Liver (tissue), 8 donors: ENCODE measurements at regions not wholly inside any gene's neighbourhood (a gene's known extent, or its start where the extent isn't known, plus 50 kb on each side); places are given as distances from the start of the nearest gene placed in this dataset.

Experiments
- DNase-seq: peaks from one replicate; pipeline ENCODE4 v3.0.0-alpha.2; 2017; ENCODE audit warnings: low spot score
- H3K27ac ChIP-seq, 2 donors: one replicate each; pipeline ENCODE4 v1.7.0; 2013; ENCODE audit warnings: inconsistent platforms in 2 of 2, low read length in 2 of 2, control low read depth in 1 of 2, low read depth in 1 of 2, mild to moderate bottlenecking in 1 of 2
- H3K27me3 ChIP-seq, 4 donors: one replicate each; pipeline versions ENCODE4 v1.6.1 to v1.7.0; 2013; ENCODE audit warnings: low read length in 3 of 4, inconsistent platforms in 1 of 4, mild to moderate bottlenecking in 1 of 4, moderate library complexity in 1 of 4; ENCODE audit not compliant: control insufficient read depth in 4 of 4, insufficient read depth in 4 of 4
- H3K36me3 ChIP-seq, 4 donors: one replicate each; pipeline versions ENCODE4 v1.6.1 to v1.7.0; 2013; ENCODE audit warnings: low read length in 3 of 4, mild to moderate bottlenecking in 3 of 4, low read depth in 1 of 4, moderate library complexity in 1 of 4; ENCODE audit not compliant: control insufficient read depth in 4 of 4, insufficient read depth in 3 of 4
- H3K4me1 ChIP-seq, 4 donors: one replicate each; pipeline versions ENCODE4 v1.6.1 to v1.7.0; 2013; ENCODE audit warnings: low read length in 3 of 4, mild to moderate bottlenecking in 3 of 4, moderate library complexity in 1 of 4; ENCODE audit not compliant: control insufficient read depth in 4 of 4, insufficient read depth in 4 of 4
- H3K4me3 ChIP-seq, 3 donors: one replicate each; pipeline versions ENCODE4 v1.6.1 to v1.7.0; 2013; ENCODE audit warnings: low read length in 3 of 3, control low read depth in 1 of 3, low read depth in 1 of 3, mild to moderate bottlenecking in 1 of 3
- H3K9ac ChIP-seq, 2 donors: one replicate each; pipeline ENCODE4 v1.7.0; 2013; ENCODE audit warnings: low read length in 2 of 2, mild to moderate bottlenecking in 2 of 2, moderate library complexity in 2 of 2, control low read depth in 1 of 2, low read depth in 1 of 2
- H3K9me3 ChIP-seq, 4 donors: one replicate each; pipeline versions ENCODE4 v1.6.1 to v1.7.0; 2013; ENCODE audit warnings: low read length in 3 of 4; ENCODE audit not compliant: control insufficient read depth in 4 of 4
- ATF3 ChIP-seq: IDR thresholded peaks from 2 replicates; pipeline ENCODE4 v1.6.1; 2016; ENCODE audit warnings: antibody characterized with exemption
- CTCF ChIP-seq: fragments of 150-350 bp; IDR thresholded peaks from 2 replicates; pipeline ENCODE4 v1.5.1; 2017; ENCODE audit warnings: improper control_type of control experiment, low read depth, low read length; ENCODE audit not compliant: missing input control
- EGR1 ChIP-seq, 2 donors: IDR thresholded peaks; 2 replicates each; pipeline ENCODE4 v1.6.1; 2016 to 2018; ENCODE audit warnings: antibody characterized with exemption in 2 of 2, low read depth in 2 of 2
- FOXA1 ChIP-seq: IDR thresholded peaks from 2 replicates; pipeline ENCODE4 v1.6.1; 2016; ENCODE audit warnings: antibody characterized with exemption
- FOXA2 ChIP-seq: IDR thresholded peaks from 2 replicates; pipeline ENCODE4 v1.6.1; 2016; ENCODE audit warnings: antibody characterized with exemption
- GABPA ChIP-seq, 2 donors: IDR thresholded peaks in 1 of 2; conservative IDR thresholded peaks in 1 of 2; 2 replicates each; pipeline ENCODE4 v1.6.1; 2016; ENCODE audit warnings: antibody characterized with exemption in 2 of 2, mild to moderate bottlenecking in 1 of 2, moderate library complexity in 1 of 2
- HNF4A ChIP-seq, 2 donors: conservative IDR thresholded peaks; 2 replicates each; pipeline ENCODE4 v1.6.1; 2016; ENCODE audit warnings: antibody characterized with exemption in 2 of 2, mild to moderate bottlenecking in 2 of 2
- HNF4G ChIP-seq: IDR thresholded peaks from 2 replicates; pipeline ENCODE4 v1.6.1; 2016; ENCODE audit warnings: antibody characterized with exemption
- JUND ChIP-seq, 2 donors: IDR thresholded peaks; 2 replicates each; pipeline ENCODE4 v1.6.1; 2016; ENCODE audit warnings: antibody characterized with exemption in 2 of 2
- MAX ChIP-seq: IDR thresholded peaks from 2 replicates; pipeline ENCODE4 v1.6.1; 2016; ENCODE audit warnings: antibody characterized with exemption
- NR2F2 ChIP-seq: IDR thresholded peaks from 2 replicates; pipeline ENCODE4 v1.6.1; 2016; ENCODE audit warnings: antibody characterized with exemption
- RAD21 ChIP-seq, 2 donors: IDR thresholded peaks; 2 replicates each; pipeline ENCODE4 v1.6.1; 2016; ENCODE audit warnings: antibody characterized with exemption in 2 of 2, mild to moderate bottlenecking in 2 of 2
- REST ChIP-seq: IDR thresholded peaks from 2 replicates; pipeline ENCODE4 v1.6.1; 2016; ENCODE audit warnings: antibody characterized with exemption, mild to moderate bottlenecking
- RXRA ChIP-seq, 2 donors: IDR thresholded peaks; 2 replicates each; pipeline ENCODE4 v1.6.1; 2017 to 2018; ENCODE audit warnings: antibody characterized with exemption in 2 of 2, mild to moderate bottlenecking in 1 of 2
- SP1 ChIP-seq: IDR thresholded peaks from 2 replicates; pipeline ENCODE4 v1.6.1; 2018; ENCODE audit warnings: antibody characterized with exemption, mild to moderate bottlenecking
- TAF1 ChIP-seq: conservative IDR thresholded peaks from 2 replicates; pipeline ENCODE4 v1.6.1; 2016; ENCODE audit warnings: antibody characterized with exemption, mild to moderate bottlenecking
- YY1 ChIP-seq: IDR thresholded peaks from 2 replicates; pipeline ENCODE4 v1.6.1; 2016; ENCODE audit warnings: antibody characterized with exemption, mild to moderate bottlenecking
- ZBTB33 ChIP-seq: IDR thresholded peaks from 2 replicates; pipeline ENCODE4 v1.6.1; 2016; ENCODE audit warnings: antibody characterized with exemption
- whole genome bisulfite sequencing: extraction: QIAGEN DNeasy Blood & Tissue Kit; methylation state at CpG from one replicate; pipeline ENCODE4 v1.1.7; 2013; 5-methylcytosine and 5-hydroxymethylcytosine counted together
- donor health status: healthy.
- donor health status: healthy.
- donor health status: healthy.
- donor health status: healthy.
- donor health status: healthy.

- Histone ChIP-seq H3K4me1 (no peaks in the 10 kb centered on the region), H3K36me3 (no peaks in the 10 kb centered on the region), H3K9ac (no peak overlapping the region), H3K27ac (no peak overlapping the region), H3K27me3 (no peaks in the 10 kb centered on the region), H3K4me3 (no peak overlapping the region), H3K9me3 (no peaks in the 10 kb centered on the region)
- TF ChIP-seq REST (no peak), ZBTB33 (no peak), ATF3 (no peak), YY1 (no peak), HNF4G (no peak), SP1 (no peak), RXRA (IDR thresholded peaks at IDR 0.05) (no peak), MAX (no peak), GABPA (IDR thresholded peaks at IDR 0.05 in 1 of 2, conservative IDR thresholded peaks at IDR 0.05 in 1 of 2) (no peak), EGR1 (IDR thresholded peaks at IDR 0.05; ENCODE audit: low read depth in 2 of 2) (no peak), FOXA1 (no peak), FOXA2 (no peak), HNF4A (conservative IDR thresholded peaks at IDR 0.05) (no peak), NR2F2 (no peak), CTCF (no peak), TAF1 (no peak), RAD21 (IDR thresholded peaks at IDR 0.05) (no peak), JUND (IDR thresholded peaks at IDR 0.05) (no peak)
- no peak for DNase-seq
- WGBS = 87% methylated on average over 3 of the region's 3 CpGs
These were observed 425.3 kb upstream of the FANCL start for GRCh38 chr2:58666323-58666970.
